HK-2 (cell line): ENCODE measurements at regions not wholly inside any gene's neighbourhood (a gene's known extent, or its start where the extent isn't known, plus 50 kb on each side); places are given as distances from the start of the nearest gene placed in this dataset.
"Not testable (repeated sequence)": the region's sequence is repeated elsewhere in the genome, so short reads cannot be mapped to it uniquely, and the experiment has no call there.

ENCODE experiments used
- DNase-seq: peaks from one replicate; pipeline ENCODE4 v3.0.0-alpha.2; 2018; ENCODE audit not compliant: unreplicated experiment

DNA sequence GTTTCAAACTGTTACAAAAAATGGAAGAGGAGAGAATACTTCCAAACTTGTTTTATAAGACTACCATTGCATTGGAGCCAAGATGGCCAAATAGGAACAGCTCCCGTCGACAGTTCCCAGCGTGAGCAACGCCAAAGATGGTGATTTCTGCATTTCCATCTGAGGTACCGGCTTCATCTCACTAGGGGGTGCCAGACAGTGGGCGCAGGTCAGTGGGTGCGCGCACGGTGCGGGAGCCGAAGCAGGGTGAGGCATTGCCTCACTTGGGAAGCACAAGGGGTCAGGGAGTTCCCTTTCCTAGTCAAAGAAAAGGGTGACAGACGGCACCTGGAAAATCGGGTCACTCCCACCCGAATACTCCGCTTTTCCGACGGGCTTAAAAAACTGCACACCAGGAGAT, 149.7 kb upstream of the POF1B start:
- DNase-seq, result not testable (repeated sequence)

DNA sequence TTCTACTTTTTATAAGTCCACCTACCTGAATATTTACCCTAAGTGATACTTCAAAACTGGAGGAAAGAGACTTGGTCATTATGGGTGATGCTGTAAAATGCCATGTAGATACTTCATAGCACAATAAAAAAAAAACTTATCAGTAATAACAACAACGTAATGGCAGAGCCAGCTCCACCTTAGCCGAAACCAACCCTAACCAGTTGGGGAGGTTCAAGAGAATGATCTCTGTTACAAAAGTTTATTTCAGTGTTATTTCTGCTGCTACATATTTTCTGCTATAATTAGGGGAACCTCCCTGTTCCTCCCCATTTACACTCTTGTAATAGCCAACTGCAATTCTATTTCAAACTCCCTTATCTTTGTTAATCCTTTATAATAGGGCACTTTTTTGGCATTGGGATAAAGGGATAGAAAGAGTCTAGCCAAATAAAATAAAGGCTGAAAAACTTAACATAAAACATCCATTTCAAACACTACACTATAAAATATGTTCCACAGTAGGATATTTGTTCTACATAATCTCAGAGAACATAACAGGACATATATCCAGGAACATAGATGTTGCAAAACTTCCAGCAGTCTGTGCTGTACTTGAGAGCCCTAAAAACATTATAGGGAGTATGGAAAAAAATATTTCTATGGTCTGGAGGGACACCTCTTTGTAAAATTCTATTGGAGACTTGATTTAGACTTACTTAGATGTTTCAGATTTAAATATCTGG, 138.7 kb upstream of the POF1B start:
- no peak for DNase-seq

DNA sequence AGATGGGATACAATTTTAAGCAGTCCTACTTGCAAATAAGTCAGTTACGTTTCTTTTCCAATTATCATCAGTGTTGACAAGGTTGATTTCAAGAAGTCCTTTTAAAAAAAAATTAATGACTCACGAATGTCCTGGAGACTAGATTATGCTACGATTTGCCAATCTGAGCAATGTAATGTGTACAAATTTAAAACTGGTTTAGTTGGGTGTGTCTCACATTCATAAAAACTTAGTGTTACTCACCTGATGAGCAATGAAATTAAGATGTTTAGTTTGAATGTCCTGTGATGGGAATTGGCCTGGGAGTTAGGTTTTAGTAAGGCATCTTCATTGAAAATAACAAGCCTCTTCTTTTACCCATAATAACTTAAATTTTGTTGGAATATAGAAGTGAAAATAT, 136.7 kb upstream of the POF1B start:
- DNase-seq, result no peak

DNA sequence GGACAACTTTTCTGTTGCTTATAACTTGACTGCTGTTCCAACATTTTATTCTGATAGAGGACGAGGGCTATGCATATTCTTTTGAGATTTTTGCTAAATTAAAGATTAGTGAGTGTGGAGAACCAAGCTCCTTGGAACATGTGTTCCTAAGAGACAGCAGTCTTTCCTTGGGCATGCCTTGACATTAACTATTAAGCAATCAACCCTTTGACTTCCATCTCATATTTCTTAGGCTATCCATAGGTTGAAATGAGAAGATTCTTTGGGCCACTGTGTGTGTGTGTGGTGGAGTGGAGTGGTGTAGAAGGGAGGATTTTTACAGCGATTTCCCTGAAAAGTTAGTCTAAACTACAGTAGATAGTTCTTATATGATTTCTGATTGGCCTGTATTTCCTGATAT, 127.4 kb upstream of the POF1B start:
- no peak for DNase-seq

DNA sequence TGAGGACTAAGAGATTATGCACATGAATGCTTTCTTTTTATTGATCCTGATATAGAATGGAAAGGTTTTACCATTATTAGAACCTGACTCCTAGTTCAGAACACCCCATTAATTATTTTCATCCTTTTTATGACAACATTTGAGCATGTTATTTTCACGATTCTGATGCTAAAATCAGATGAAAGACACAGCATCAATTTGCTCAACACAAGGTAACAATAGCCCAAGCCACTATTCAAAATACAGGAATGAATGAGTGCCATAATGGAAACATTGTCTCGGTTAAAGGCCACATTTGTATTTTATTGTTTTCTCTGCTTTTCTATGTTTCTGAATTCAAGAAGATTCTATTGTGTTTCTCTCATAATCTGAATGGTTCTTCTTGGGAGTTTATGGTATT, 126.3 kb upstream of the POF1B start:
- DNase-seq, result no peak

DNA sequence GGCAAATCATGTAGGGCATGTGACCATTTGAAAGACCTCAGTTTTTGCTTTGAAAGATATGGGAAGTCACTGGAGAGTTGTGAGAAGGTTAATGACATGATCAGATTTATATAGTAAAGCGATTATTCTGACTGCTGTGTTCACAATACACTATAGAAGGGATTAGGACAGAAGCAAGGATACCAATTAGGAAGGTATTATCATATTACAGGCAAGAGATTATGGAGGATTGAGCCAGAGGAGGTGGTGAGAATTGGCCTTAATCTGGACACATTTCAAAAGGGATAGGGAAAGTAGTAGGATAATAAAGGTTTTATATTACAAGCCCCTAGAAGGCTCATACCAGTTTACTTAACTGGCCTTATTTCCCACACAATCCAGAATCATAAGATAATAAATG, 124.9 kb upstream of the POF1B start:
- DNase-seq, result no peak

DNA sequence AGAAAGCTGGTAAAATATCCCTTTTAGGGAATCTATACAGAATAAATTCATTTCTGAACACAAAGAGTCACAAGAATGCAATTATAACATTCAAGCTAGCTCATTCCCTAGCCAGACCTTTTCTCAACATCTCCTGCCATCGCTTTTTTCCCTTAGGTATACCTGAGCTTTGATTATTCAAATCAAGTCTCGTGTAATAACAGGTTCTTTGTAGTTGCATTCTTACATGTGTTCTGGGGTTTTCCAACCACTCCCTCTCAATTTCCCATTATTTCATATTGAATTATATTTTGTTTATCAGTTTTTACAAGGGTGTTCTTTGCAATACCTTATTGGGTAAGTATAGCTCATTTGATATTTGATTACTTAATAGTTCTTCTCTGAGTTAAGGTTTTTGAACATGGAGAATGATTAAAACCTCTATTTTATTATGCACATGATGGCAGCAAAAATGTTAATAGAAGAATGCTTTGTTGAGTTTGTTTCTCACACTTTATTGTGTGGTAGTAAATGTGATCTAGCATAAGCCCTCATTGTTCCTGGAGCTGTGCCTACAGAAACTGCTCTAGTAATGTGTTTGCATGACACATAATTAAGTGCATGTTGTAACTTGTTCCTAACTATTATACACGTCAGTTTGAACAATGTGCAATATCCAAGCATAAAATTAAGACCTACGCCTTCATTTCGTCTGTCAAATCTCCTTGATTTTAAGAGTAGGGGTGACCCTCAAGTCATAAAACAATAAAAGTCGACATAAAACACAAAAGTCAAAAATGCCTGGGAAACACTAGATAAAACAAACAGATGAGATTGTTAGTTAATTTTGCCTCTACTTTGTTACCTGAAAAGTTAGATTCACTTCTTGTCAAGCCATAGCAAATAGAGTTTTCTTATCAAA, 124.0 kb upstream of the POF1B start:
- DNase-seq, result no peak

DNA sequence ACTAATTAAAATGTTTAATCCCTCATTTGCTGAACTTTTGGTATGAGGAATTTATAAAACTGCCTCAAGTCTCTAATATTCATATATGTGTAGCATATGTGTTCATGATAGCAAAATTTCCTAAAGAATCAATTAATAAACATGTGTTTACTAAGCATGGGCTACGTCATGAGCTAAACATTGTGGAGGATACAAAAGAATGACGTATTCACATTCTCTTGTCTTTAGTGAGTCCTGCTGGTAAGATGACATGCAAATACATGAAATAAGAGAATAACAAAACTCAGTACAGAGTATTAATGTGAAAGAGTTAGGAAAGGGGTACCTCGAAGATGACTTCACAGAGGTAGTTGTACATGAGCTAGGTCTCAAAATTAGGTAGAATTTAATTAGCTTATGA, 121.9 kb upstream of the POF1B start:
- DNase-seq, result no peak

DNA sequence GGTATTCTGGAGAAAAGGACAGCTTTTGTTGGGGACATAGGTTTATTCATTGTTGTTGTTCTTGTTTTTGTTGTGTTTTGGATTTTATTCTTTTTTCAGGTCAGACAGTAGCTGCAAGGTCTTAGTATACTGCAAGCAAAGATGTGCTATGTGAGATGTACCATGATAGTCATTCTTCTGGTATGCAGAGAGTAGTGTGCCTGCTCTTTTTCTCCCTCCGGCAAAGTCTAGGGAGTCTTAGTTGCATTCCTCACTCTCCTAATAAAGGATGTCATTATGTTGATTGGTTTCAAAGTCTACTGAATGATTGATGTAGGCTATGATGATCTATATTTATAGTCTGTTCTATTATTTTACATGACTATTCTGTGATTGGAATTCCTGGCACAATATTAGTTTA, 119.9 kb upstream of the POF1B start:
- no peak for DNase-seq

DNA sequence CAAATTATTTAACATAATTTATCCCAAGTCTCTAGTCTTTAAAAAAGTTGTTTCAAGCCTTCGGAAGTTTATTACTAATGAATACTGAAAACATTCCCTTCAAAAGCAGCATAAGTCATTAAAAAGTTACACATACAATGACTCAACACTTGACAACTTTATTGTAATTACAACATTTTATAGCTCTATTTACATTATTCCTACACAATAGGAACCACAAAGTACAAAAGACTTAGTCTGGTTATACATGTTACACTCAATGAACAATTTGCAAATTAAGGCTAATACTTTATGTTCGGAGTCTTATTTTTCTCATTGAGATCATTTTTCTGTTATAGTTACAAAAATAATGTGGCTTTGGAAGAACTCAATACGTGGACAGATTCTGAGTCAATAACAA, 114.4 kb upstream of the POF1B start:
- no peak for DNase-seq

DNA sequence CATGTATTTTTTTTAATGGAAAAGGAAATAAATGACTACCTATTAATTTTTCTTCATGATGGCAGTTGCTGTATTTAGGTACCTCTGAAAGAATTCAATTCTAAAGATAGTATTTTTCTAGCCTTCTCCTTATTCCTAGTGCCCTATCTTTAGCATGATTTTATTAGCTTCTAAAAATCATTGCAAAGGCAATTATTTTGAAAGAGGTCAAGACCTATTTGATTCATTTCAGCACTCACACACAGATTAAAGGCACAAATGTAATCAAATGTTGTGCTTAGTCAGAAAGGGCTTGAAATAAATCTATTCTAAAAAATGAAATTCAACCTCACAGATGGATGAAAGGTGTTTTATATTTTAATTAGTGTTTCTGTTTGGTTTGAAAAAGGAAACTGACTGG, 74.8 kb upstream of the POF1B start:
- no peak for DNase-seq

DNA sequence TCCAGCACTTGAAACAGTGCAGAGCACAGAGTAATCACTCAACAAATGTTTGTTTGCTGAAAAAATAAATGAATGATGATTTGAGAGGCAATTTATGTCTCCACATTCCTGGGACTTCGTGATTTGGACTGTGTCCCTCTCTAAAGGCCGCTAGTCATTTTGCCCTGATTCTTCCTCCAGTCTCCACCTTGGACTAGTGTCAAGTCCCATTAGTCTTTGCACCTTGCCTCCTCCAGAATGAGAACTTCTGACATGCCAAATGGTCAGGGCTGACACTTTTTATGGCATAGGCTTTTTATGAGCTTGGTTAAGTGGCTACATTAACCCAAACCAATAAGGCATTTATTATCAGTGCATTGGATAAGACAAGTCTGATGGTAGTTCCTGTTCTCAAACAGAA, 65.1 kb upstream of the POF1B start:
- no peak for DNase-seq
